AG10803 (cell line): ENCODE measurements at regions not wholly inside any gene's neighbourhood (a gene's known extent, or its start where the extent isn't known, plus 50 kb on each side); places are given as distances from the start of the nearest gene placed in this dataset.

Source experiments
- DNase-seq: peaks from one replicate; pipeline ENCODE4 v3.0.0; 2010; ENCODE audit warnings: low read depth
- H3K4me3 ChIP-seq: 2 replicates; pipeline ENCODE4 v1.5.1; 2011; ENCODE audit warnings: mild to moderate bottlenecking, low read length, control low read depth
- TF ChIP-seq, protein P1 (sequence below): conservative IDR thresholded peaks from 2 replicates; pipeline ENCODE4 v1.5.1; 2011; ENCODE audit warnings: mild to moderate bottlenecking, low read length, control low read depth, inconsistent platforms

DNA sequence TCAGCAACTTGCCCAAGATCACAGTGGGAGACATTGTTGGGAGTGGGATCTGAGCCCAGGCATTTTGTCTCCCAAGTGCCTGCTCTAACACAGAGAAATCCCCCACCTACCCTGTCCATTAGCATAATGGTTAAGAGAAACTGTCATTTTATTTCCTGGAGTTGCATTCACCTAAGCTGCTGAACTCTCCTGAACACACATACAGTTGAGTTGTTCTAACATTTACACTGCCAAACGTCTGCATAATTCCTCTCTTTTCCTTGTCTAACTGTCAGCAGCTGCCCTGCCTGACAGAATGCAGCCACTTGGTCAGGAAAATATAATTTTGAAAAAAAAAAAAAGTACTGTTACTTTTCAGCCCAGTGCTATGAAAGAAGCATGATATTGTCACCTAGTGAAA is 396.3 kb upstream of the PIK3C3 start:
- H3K4me3 ChIP-seq: no peak overlapping the region
- no peak for DNase-seq
- TF ChIP-seq, protein P1, sequence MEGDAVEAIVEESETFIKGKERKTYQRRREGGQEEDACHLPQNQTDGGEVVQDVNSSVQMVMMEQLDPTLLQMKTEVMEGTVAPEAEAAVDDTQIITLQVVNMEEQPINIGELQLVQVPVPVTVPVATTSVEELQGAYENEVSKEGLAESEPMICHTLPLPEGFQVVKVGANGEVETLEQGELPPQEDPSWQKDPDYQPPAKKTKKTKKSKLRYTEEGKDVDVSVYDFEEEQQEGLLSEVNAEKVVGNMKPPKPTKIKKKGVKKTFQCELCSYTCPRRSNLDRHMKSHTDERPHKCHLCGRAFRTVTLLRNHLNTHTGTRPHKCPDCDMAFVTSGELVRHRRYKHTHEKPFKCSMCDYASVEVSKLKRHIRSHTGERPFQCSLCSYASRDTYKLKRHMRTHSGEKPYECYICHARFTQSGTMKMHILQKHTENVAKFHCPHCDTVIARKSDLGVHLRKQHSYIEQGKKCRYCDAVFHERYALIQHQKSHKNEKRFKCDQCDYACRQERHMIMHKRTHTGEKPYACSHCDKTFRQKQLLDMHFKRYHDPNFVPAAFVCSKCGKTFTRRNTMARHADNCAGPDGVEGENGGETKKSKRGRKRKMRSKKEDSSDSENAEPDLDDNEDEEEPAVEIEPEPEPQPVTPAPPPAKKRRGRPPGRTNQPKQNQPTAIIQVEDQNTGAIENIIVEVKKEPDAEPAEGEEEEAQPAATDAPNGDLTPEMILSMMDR: no peak

DNA sequence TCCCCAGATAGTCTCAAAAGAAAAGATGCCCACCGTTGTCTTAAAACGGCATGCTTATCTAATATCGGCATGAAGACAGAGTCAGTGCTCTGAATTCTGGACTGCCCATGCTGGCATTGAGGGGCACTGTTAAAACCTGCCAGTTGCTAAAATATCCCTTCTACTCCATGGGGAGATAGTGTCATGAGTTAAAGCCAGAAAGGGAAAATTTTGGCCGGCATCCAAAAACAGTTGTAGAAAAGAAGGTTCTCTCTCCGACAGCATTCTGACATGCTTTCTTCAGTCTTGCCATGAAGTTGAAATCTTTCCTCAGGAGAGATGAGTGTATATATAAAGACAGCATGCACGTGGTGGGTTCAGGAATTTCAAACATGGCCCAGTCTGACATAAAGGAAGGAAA is 401.3 kb upstream of the PIK3C3 start:
- TF ChIP-seq, protein P1: no peak
- no peak for DNase-seq
- H3K4me3 ChIP-seq: no peak overlapping the region

DNA sequence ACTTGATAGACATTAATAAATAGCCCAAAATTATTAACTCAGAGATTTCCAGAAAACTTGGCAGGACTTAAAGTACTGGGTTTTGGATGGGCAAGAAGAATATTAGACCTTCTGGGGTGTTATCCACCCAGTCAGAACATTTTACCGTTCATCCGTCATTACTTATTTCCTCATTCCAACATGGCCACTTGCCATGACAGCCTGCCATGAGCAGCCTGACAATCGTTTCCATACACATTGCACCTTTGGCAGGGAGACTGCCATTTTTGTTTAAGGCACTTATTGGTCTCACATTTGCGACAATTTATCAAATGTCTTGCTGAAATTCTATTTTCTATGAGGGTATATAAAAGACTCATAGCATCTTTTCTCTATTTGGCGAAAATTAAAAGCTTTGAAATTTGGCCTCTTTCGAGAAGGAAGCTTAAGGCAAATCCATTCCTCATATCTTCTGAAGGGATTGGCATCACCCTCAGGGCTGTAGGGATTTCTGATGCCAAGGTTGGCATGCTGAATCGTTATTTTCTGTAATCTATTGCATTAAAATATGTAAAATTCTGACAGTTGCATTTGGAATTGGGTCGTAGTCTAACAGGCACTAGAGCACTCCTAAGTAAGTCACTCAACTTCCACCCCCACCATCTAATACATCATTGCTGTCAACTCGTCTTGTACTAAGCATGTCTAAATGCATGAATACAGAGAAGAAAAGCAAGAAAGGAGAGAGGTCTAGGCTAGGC is 406.3 kb upstream of the PIK3C3 start:
- TF ChIP-seq, protein P1: no peak
- no peak for DNase-seq
- H3K4me3 ChIP-seq: no peak overlapping the region

DNA sequence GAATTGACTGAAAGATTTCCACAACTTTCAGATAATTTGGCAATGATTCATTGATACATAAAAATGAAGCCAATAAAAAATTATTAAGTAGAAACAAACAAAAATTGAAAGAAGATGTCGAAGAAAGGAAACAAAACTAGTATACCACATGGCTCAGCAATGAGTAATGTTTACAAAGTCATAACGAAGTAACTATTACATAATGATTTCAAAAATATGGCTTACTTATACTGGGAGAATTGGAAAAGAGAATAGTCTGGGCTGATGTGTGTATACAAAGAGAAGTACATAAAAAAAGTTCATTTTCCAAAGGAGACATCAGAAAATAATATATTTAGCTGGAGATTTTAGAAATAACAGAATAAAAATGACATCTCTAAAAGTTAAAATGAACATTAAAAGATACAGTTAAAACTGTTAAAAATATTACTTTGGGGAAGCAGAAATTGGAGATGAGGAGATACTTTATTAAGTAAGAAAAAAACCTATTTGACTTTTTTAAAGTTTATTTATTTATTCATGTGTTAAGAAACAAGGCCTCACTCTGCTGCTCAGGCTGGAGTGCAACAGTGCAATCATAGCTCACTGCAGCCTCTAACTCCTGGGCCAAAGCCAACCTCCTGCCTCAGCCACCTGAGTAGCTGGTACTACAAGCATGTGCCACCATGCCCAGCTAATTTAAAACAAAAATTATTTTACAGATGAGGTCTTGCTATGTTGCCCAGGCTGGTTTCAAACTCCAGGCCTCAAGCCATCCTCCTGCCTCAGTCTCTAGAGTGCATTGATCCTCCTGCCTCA is 409.7 kb upstream of the PIK3C3 start:
- no peak for DNase-seq
- H3K4me3 ChIP-seq: no peak overlapping the region
- TF ChIP-seq, protein P1: no peak

DNA sequence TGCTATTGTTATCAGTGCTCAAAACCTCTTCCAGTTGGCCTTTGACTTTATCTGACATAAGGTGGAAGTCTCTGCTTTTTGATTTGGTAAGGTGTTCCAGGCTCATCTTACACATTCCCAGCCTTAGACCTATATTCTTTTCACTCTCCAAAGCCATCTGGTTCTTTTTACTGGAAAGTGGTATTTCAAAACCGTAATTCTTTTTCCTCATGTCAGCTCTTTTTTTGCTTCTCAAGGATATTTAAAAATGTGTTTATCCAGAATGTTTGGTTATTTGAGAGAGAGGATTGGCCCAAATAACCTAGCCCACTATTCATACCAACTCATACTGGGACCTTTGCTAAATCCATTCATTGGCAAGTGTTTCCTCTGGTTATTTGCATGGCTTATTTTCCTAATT is 411.2 kb upstream of the PIK3C3 start:
- no peak overlapping the region for H3K4me3 ChIP-seq
- DNase-seq: no peak
- TF ChIP-seq, protein P1: no peak

DNA sequence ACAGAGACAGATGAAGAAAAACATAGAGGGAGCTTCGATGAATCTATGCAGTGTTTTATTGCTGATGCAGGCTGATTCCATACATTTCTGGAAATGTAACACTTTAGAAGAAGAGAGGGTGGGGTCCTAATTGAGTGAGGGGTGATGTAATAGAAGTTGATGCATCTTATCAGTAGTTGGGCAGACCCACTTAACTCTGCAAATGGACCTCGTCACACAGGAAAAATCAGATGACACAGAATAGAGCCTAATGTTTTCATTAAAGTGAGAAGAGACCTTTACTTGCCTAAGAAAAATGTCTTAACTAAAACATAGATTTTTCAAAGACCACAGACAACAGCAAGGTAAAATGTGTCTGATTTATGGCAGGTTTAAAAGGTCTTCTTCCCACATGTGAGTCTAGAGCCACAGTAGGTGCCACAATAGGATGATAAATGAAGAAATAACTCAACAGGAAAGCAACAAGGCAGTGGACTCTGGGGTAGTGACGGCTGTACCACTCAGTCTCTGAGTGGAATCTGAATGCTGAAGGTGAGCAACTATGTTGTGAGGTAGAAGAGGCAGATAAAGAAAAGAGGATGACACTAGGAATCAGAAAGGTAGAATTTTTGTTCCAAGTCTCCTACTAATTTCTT is 414.7 kb upstream of the PIK3C3 start:
- TF ChIP-seq, protein P1: no peak
- DNase-seq: no peak
- no peak overlapping the region for H3K4me3 ChIP-seq
